Vagina (tissue), 2 donors: ENCODE measurements at regions not wholly inside any gene's neighbourhood (a gene's known extent, or its start where the extent isn't known, plus 50 kb on each side); places are given as distances from the start of the nearest gene placed in this dataset.

Experiments
- DNase-seq, 2 donors: peaks; one replicate each; pipeline ENCODE4 v3.0.0-alpha.2; 2017; ENCODE audit errors: extremely low spot score in 2 of 2
- H3K27ac ChIP-seq: fragments of 200-600 bp; sonication (generic); one replicate; pipeline ENCODE4 v1.5.1; 2019
- H3K27me3 ChIP-seq: fragments of 200-600 bp; sonication (generic); one replicate; pipeline ENCODE4 v1.5.1; 2019
- H3K36me3 ChIP-seq, 2 donors: fragments of 200-600 bp; sonication (generic); one replicate each; pipeline ENCODE4 v1.5.1; 2017 to 2019
- H3K4me1 ChIP-seq: fragments of 200-600 bp; sonication (generic); one replicate; pipeline ENCODE4 v1.5.1; 2019
- H3K4me3 ChIP-seq, 2 donors: fragments of 200-600 bp; sonication (generic); 1 replicate in 1 of 2; 2 replicates in 1 of 2; pipeline ENCODE4 v1.5.1; 2016 to 2019
- H3K9me3 ChIP-seq: fragments of 200-600 bp; sonication (generic); one replicate; pipeline ENCODE4 v1.5.1; 2019
- POLR2A ChIP-seq, 2 donors: fragments of 450-650 bp; IDR thresholded peaks; one replicate each; pipeline ENCODE4 v1.6.1; 2017; ENCODE audit warnings: antibody characterized with exemption in 2 of 2, mild to moderate bottlenecking in 2 of 2, moderate library complexity in 2 of 2
- POLR2AphosphoS5 ChIP-seq, 2 donors: sonication (generic); formaldehyde crosslinking; IDR thresholded peaks; one replicate each; pipeline ENCODE4 v1.9.0; 2017; ENCODE audit warnings: antibody characterized with exemption in 2 of 2, mild to moderate bottlenecking in 2 of 2, low read depth in 1 of 2; ENCODE audit not compliant: insufficient read depth in 1 of 2
- intact Hi-C: fragments of 100-400 bp; cut with DNase I; formaldehyde crosslinking; loops from one replicate; pipeline ENCODE4 v1.15.1; 2023
- TF ChIP-seq, protein P1 (sequence below), 3 experiments: fragments of 450-650 bp in 2 of 3; fragments of 200-600 bp in 1 of 3; sonication (generic) in 1 of 3; IDR thresholded peaks; one replicate each; pipeline ENCODE4 v1.5.1; 2017 to 2019; ENCODE audit warnings: antibody characterized with exemption in 3 of 3, mild to moderate bottlenecking in 2 of 3, moderate library complexity in 2 of 3

DNA sequence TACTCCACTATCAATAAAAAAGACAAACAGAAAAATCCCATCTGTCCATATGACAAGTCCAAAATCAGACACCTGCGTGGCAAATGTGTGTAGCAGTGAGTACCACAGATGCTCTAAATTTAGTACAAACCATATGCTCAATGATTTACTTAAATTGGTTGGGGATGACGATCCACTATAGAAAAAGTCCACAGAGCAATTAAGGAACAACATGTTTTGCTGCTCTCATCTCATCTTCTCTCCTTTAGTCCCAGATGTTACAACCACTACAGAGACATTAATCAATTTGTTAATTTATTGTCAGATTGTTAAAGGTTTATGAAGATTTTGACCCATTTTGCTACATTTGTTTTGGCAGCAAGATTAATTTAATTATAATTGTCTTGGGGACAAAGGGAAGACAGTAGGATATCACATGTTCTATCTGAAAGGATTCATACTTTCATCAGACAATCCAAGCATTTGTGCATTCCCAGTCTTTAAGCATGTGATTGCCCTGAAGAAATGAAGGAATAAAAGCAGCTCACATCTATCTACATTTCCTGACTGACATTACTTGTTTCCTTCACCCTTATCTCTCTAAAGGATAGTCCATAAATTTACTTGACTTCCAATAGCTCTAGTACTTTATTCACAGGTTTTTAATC is 2268.1 kb downstream of the PCDH7 start:
- intact Hi-C loops = no loop called here
- DNase-seq = no peak
- H3K27ac ChIP-seq = no peak overlapping the region
- no peak overlapping the region for H3K4me3 ChIP-seq
- no peaks in the 10 kb centered on the region for H3K36me3 ChIP-seq
- no peaks in the 10 kb centered on the region for H3K4me1 ChIP-seq
- TF ChIP-seq, protein P1, sequence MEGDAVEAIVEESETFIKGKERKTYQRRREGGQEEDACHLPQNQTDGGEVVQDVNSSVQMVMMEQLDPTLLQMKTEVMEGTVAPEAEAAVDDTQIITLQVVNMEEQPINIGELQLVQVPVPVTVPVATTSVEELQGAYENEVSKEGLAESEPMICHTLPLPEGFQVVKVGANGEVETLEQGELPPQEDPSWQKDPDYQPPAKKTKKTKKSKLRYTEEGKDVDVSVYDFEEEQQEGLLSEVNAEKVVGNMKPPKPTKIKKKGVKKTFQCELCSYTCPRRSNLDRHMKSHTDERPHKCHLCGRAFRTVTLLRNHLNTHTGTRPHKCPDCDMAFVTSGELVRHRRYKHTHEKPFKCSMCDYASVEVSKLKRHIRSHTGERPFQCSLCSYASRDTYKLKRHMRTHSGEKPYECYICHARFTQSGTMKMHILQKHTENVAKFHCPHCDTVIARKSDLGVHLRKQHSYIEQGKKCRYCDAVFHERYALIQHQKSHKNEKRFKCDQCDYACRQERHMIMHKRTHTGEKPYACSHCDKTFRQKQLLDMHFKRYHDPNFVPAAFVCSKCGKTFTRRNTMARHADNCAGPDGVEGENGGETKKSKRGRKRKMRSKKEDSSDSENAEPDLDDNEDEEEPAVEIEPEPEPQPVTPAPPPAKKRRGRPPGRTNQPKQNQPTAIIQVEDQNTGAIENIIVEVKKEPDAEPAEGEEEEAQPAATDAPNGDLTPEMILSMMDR (IDR thresholded peaks at IDR 0.05) = no peak
- TF ChIP-seq POLR2AphosphoS5 (IDR thresholded peaks at IDR 0.05; ENCODE audit: insufficient read depth in 1 of 2, low read depth in 1 of 2) (no peak), POLR2A (IDR thresholded peaks at IDR 0.05) (no peak)
- H3K9me3 ChIP-seq = no peaks in the 10 kb centered on the region
- H3K27me3 ChIP-seq = no peaks in the 10 kb centered on the region

DNA sequence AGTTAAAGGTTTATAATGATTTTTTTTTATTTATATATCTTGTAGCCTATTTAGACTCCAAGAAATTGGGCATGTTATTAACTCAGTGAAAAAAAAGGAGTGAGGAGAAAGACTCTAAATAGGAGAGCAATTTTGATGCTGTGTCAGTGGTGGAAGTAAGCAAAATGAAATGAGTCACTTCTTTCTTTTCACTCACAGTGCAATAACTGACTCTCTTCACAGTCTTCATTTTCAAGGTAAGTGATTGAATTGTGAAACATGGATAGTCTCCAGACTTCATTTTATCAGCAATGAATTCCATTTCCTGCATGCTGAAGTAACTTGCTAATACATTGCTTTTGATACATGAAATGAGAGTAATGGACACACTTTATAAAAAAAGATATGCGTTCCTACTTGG is 2271.5 kb downstream of the PCDH7 start:
- no peak for DNase-seq
- H3K4me3 ChIP-seq = no peak overlapping the region
- intact Hi-C loops = no loop called here
- no peaks in the 10 kb centered on the region for H3K9me3 ChIP-seq
- H3K4me1 ChIP-seq = no peaks in the 10 kb centered on the region
- no peaks in the 10 kb centered on the region for H3K27me3 ChIP-seq
- TF ChIP-seq POLR2AphosphoS5 (IDR thresholded peaks at IDR 0.05; ENCODE audit: insufficient read depth in 1 of 2, low read depth in 1 of 2) = no peak
- TF ChIP-seq POLR2A (IDR thresholded peaks at IDR 0.05) = no peak
- TF ChIP-seq, protein P1 (IDR thresholded peaks at IDR 0.05) = no peak
- H3K36me3 ChIP-seq = no peaks in the 10 kb centered on the region
- H3K27ac ChIP-seq = no peak overlapping the region

DNA sequence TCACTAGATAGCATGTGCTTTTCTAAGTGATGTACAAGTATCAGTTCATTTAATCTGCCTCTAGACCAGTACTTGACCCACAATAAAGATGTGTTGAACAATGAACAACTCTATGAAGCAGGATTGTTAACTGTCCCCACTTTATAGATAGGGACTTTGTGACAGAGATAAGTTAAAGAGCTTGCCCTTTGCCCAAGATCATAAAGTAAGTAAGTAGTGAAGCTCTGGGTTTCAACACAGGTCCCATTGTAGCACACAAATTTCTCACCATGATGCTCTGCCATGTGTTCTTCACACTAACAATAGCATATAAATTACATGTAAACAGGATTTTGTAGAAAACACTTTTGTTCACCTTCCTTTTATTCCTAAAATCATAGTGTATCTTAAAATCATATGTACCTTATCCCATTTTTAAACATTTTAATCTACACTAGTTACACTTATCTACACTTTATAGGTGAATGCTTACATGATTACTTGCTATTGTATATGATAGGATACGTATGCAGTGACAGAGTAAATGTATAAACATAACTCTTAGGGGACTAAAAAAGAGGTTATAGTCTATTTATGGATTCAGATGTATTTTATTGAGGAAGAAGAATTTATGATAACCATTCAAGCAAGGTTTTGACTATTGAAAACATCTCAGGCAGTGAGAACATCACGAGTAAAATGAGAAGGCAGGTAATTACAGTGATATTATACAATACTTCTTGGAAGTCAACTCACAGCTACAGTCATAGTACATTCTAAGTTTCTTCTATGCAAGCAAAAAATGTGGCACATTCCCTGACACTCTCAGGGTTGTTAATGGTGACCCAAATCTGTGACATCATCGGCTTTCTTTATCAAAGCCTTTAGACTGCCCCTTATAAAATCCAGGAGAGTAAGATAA is 2275.1 kb downstream of the PCDH7 start:
- no peak for TF ChIP-seq POLR2AphosphoS5 (IDR thresholded peaks at IDR 0.05; ENCODE audit: insufficient read depth in 1 of 2, low read depth in 1 of 2)
- TF ChIP-seq, protein P1 (IDR thresholded peaks at IDR 0.05) = no peak
- TF ChIP-seq POLR2A (IDR thresholded peaks at IDR 0.05) = no peak
- intact Hi-C loops = no loop called here
- Histone ChIP-seq H3K36me3 (no peaks in the 10 kb centered on the region), H3K27me3 (no peaks in the 10 kb centered on the region), H3K4me1 (no peaks in the 10 kb centered on the region), H3K4me3 (no peak overlapping the region), H3K27ac (no peak overlapping the region), H3K9me3 (no peaks in the 10 kb centered on the region)
- no peak for DNase-seq

DNA sequence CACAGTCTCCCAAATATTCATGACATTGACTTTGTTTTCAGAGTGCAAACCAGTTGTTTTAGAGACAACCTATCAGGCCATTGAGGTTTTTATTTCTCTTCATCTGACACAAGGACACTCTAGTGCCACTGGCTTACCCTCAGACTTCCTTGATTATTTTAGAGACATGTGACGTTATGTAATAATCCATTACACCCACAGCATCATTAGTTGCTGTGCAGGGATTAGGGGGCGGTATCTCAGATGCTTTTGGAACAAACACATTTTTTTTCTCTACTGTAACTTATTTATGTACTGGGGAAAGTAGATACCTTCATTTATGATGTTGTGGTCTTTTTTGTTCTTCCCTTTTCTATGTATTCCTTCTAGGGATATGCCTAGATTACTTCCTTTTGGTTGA is 2293.1 kb downstream of the PCDH7 start:
- no peak for DNase-seq
- no peaks in the 10 kb centered on the region for H3K4me1 ChIP-seq
- no peaks in the 10 kb centered on the region for H3K27me3 ChIP-seq
- intact Hi-C loops = no loop called here
- TF ChIP-seq POLR2AphosphoS5 (IDR thresholded peaks at IDR 0.05; ENCODE audit: insufficient read depth in 1 of 2, low read depth in 1 of 2) (no peak), POLR2A (IDR thresholded peaks at IDR 0.05) (no peak)
- TF ChIP-seq, protein P1 (IDR thresholded peaks at IDR 0.05) = no peak
- H3K4me3 ChIP-seq = no peak overlapping the region
- no peak overlapping the region for H3K27ac ChIP-seq
- H3K9me3 ChIP-seq = no peaks in the 10 kb centered on the region
- no peaks in the 10 kb centered on the region for H3K36me3 ChIP-seq

DNA sequence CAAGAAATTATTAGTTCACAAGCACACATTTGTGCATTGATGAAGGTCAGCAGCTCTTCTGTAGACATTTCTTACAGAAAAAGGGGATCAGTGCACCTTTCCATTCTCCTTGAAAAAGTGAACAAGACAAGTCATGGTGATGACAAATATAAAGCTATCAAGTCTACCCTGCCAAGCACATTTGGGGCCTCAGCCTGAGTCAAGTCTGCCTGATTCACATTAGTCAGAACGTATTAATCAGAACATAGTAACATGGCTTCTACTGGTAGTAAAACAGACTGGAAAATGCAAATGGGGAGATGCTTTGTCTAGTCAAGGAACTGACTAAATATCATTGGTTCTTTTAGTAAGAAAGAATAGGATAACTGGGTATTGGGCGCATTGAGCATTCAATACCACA is 2305.1 kb downstream of the PCDH7 start:
- no peak overlapping the region for H3K4me3 ChIP-seq
- H3K36me3 ChIP-seq = no peaks in the 10 kb centered on the region
- no peaks in the 10 kb centered on the region for H3K9me3 ChIP-seq
- H3K27ac ChIP-seq = no peak overlapping the region
- TF ChIP-seq POLR2A (IDR thresholded peaks at IDR 0.05) (no peak), POLR2AphosphoS5 (IDR thresholded peaks at IDR 0.05; ENCODE audit: insufficient read depth in 1 of 2, low read depth in 1 of 2) (no peak)
- TF ChIP-seq, protein P1 (IDR thresholded peaks at IDR 0.05) = no peak
- intact Hi-C loops = no loop called here
- H3K4me1 ChIP-seq = no peaks in the 10 kb centered on the region
- no peak for DNase-seq
- no peaks in the 10 kb centered on the region for H3K27me3 ChIP-seq
